PC-9 (cell line): ENCODE measurements at regions not wholly inside any gene's neighbourhood (a gene's known extent, or its start where the extent isn't known, plus 50 kb on each side); places are given as distances from the start of the nearest gene placed in this dataset.

Source experiments
- BruUV-seq: library from RNA; stranded (reverse); fragments of 400-500 nt; replicated peaks from 2 replicates; lab custom pipeline; 2021; lab: Mats Ljungman, UMichigan
- CTCF ChIA-PET: fragments of 300-600 bp; sonication (Branson Sonifier 250); formaldehyde crosslinking; loops from one replicate; lab custom pipeline; 2022; ENCODE audit warnings: antibody characterized with exemption; lab: Charles Lee
- POLR2A ChIA-PET: fragments of 300-600 bp; sonication (Branson Sonifier 250); formaldehyde crosslinking; loops from one replicate; lab custom pipeline; 2022; ENCODE audit warnings: antibody characterized with exemption; ENCODE audit not compliant: unreplicated experiment; lab: Charles Lee
- DNase-seq, 2 experiments: peaks; one replicate each; pipeline versions ENCODE4 v3.0.0 to v3.0.0-alpha.2; 2015 to 2022; ENCODE audit warnings: mixed read lengths in 1 of 2
- H2AFZ ChIP-seq: fragments of 200-600 bp; sonication (generic); 2 replicates; pipeline ENCODE4 v1.8.1; 2017; ENCODE audit warnings: antibody characterized with exemption
- H3F3A ChIP-seq: fragments of 200-600 bp; sonication (generic); 2 replicates; pipeline ENCODE4 v1.8.1; 2017; ENCODE audit warnings: antibody characterized with exemption, mild to moderate bottlenecking, low read depth; ENCODE audit not compliant: insufficient read depth
- H3K27ac ChIP-seq: fragments of 200-600 bp; sonication (generic); 2 replicates; pipeline ENCODE4 v1.6.1; 2016; ENCODE audit warnings: mixed run types
- H3K27me3 ChIP-seq: fragments of 200-600 bp; sonication (generic); 2 replicates; pipeline ENCODE4 v1.6.1; 2016; ENCODE audit warnings: low read depth, mixed run types; ENCODE audit not compliant: insufficient read depth
- H3K36me3 ChIP-seq: fragments of 200-600 bp; sonication (generic); 2 replicates; pipeline ENCODE4 v1.6.1; 2016; ENCODE audit warnings: low read depth, mixed run types
- H3K4me1 ChIP-seq: fragments of 200-600 bp; sonication (generic); replicated peaks from 2 replicates; pipeline ENCODE4 v1.6.1; 2016; ENCODE audit warnings: mixed run types; ENCODE audit not compliant: insufficient read depth
- H3K4me2 ChIP-seq: fragments of 200-600 bp; sonication (generic); 2 replicates; pipeline ENCODE4 v1.6.1; 2017; ENCODE audit warnings: mixed run types
- H3K4me3 ChIP-seq: fragments of 200-600 bp; sonication (generic); 2 replicates; pipeline ENCODE4 v1.6.1; 2016; ENCODE audit warnings: mixed run types
- H3K79me2 ChIP-seq: fragments of 200-600 bp; sonication (generic); 2 replicates; pipeline ENCODE4 v1.6.1; 2017; ENCODE audit warnings: low read depth, mixed run types
- H3K9me2 ChIP-seq: fragments of 200-600 bp; sonication (generic); 2 replicates; pipeline ENCODE4 v1.8.1; 2017; ENCODE audit warnings: mild to moderate bottlenecking; ENCODE audit not compliant: insufficient read depth
- H3K9me3 ChIP-seq: fragments of 200-600 bp; sonication (generic); 2 replicates; pipeline ENCODE4 v1.8.1; 2016; ENCODE audit warnings: low read depth; ENCODE audit not compliant: insufficient read depth
- H4K20me1 ChIP-seq: fragments of 200-600 bp; sonication (generic); 2 replicates; pipeline ENCODE4 v1.8.1; 2017; ENCODE audit not compliant: insufficient read depth
- EZH2 ChIP-seq: fragments of 200-600 bp; sonication (generic); IDR thresholded peaks from 2 replicates; pipeline ENCODE4 v1.8.0; 2017; ENCODE audit warnings: antibody characterized with exemption, low read depth
- intact Hi-C: fragments of 100-400 bp; cut with micrococcal nuclease; formaldehyde crosslinking; loops from one replicate; pipeline ENCODE4 v1.10.0; 2022; ENCODE audit not compliant: unreplicated experiment
- TF ChIP-seq, protein P1 (sequence below): fragments of 200-600 bp; sonication (generic); conservative IDR thresholded peaks from 2 replicates; pipeline ENCODE4 v1.6.1; 2017; ENCODE audit warnings: mixed run types, antibody characterized with exemption, mild to moderate bottlenecking, moderate library complexity

DNA sequence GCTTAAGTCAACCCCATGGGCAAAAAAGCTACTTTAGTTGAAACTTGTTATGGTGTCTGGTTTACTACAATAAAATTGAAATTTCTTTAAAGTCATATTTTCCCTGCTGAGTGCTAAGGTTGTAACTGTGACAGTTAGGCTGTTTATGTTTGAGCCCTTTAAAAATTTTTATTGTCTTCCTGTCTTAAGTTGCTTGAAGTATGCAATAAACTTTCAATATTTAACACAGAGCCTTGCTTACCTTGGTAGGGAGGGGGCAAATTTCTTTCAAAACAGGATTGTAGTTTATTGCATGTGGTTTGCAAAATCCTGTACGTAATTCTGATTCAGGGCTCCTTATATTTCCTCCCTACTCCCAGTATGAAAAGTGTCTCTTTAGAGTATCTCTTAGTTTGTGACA lies 465.5 kb upstream of the ACTBL2 start:
- Histone ChIP-seq H3K4me2 (no peak overlapping the region), H4K20me1 (no peaks in the 10 kb centered on the region), H3F3A (no peaks in the 10 kb centered on the region), H3K9me2 (no peaks in the 10 kb centered on the region), H3K27me3 (no peaks in the 10 kb centered on the region), H3K79me2 (no peaks in the 10 kb centered on the region), H3K27ac (no peak overlapping the region), H2AFZ (no peak overlapping the region), H3K4me1 (no peaks in the 10 kb centered on the region), H3K9me3 (peaks cover 8% of the 10 kb centered on the region; the same call in 1 of the 2 replicates), H3K4me3 (no peak overlapping the region), H3K36me3 (no peaks in the 10 kb centered on the region)
- no peak for DNase-seq
- TF ChIP-seq EZH2: no peak
- TF ChIP-seq, protein P1, sequence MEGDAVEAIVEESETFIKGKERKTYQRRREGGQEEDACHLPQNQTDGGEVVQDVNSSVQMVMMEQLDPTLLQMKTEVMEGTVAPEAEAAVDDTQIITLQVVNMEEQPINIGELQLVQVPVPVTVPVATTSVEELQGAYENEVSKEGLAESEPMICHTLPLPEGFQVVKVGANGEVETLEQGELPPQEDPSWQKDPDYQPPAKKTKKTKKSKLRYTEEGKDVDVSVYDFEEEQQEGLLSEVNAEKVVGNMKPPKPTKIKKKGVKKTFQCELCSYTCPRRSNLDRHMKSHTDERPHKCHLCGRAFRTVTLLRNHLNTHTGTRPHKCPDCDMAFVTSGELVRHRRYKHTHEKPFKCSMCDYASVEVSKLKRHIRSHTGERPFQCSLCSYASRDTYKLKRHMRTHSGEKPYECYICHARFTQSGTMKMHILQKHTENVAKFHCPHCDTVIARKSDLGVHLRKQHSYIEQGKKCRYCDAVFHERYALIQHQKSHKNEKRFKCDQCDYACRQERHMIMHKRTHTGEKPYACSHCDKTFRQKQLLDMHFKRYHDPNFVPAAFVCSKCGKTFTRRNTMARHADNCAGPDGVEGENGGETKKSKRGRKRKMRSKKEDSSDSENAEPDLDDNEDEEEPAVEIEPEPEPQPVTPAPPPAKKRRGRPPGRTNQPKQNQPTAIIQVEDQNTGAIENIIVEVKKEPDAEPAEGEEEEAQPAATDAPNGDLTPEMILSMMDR: no peak
- ChIA-PET CTCF (no interaction called here), POLR2A (no interaction called here)
- BruUV-seq: no TSS peak
- intact Hi-C loops: no loop called here

DNA sequence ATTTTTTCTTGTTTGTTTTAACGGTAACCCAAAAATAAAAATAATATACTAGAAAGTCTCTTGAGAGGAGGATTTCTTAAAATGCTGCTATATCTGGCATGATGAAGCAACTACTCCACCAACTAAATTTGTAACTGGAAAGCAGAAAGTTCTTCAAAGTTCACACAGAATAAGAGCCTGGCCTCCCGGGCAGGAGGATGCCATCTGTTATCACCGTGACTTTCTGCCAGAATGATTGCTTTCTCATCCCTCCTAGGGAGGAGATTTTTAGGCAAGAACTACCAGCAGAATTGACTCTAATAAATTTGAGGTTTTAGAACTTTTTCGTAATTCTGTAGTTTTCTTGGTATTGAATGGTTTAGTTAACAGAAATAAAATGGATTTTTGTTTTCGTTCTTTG lies 464.6 kb upstream of the ACTBL2 start:
- Histone ChIP-seq H3K27me3 (no peaks in the 10 kb centered on the region), H3K4me1 (no peaks in the 10 kb centered on the region), H2AFZ (no peak overlapping the region; the same call in 1 of the 2 replicates), H3K9me2 (no peaks in the 10 kb centered on the region), H3K9me3 (peaks cover 7% of the 10 kb centered on the region; the same call in 1 of the 2 replicates), H3K4me2 (no peak overlapping the region), H3K79me2 (no peaks in the 10 kb centered on the region), H4K20me1 (no peaks in the 10 kb centered on the region), H3K4me3 (no peak overlapping the region), H3F3A (no peaks in the 10 kb centered on the region), H3K27ac (no peak overlapping the region), H3K36me3 (no peaks in the 10 kb centered on the region)
- ChIA-PET CTCF (no interaction called here), POLR2A (no interaction called here)
- BruUV-seq: no TSS peak
- DNase-seq: no peak
- intact Hi-C loops: no loop called here
- no peak for TF ChIP-seq EZH2
- TF ChIP-seq, protein P1: no peak

DNA sequence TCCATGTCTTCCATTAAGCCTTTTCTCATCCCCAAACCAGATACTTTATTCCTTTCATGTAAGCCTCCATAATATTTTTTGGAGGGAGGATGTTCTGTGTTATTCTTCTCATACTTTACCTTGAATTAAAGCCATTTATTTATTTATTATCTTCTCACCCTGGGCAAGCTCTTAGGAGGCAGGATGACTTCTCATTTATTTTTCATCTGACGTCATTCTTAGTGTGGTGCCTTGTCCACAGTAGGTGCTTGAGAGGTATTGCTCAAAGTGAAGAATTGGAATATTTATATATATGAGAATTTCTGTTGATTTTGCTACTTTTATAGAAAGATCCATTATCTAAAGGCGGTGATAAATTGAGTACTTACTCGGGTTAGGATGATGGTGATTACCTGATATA lies 458.3 kb upstream of the ACTBL2 start:
- Histone ChIP-seq H3F3A (no peaks in the 10 kb centered on the region), H4K20me1 (no peaks in the 10 kb centered on the region), H3K27ac (no peak overlapping the region), H3K4me2 (no peak overlapping the region), H3K4me1 (no peaks in the 10 kb centered on the region), H3K9me2 (no peaks in the 10 kb centered on the region), H3K4me3 (no peak overlapping the region), H3K79me2 (no peaks in the 10 kb centered on the region), H3K27me3 (no peaks in the 10 kb centered on the region), H3K9me3 (no peaks in the 10 kb centered on the region), H3K36me3 (no peaks in the 10 kb centered on the region), H2AFZ (no peak overlapping the region)
- ChIA-PET POLR2A (no interaction called here), CTCF (no interaction called here)
- no peak for DNase-seq
- no TSS peak for BruUV-seq
- intact Hi-C loops: no loop called here
- TF ChIP-seq EZH2: no peak
- TF ChIP-seq, protein P1: no peak
